8988T (cell line): ENCODE measurements at regions not wholly inside any gene's neighbourhood (a gene's known extent, or its start where the extent isn't known, plus 50 kb on each side); places are given as distances from the start of the nearest gene placed in this dataset.
"Not testable (repeated sequence)": the region's sequence is repeated elsewhere in the genome, so short reads cannot be mapped to it uniquely, and the experiment has no call there.

Source experiments
- DNase-seq: peaks from one replicate; pipeline ENCODE4 v3.0.0; 2011

DNA sequence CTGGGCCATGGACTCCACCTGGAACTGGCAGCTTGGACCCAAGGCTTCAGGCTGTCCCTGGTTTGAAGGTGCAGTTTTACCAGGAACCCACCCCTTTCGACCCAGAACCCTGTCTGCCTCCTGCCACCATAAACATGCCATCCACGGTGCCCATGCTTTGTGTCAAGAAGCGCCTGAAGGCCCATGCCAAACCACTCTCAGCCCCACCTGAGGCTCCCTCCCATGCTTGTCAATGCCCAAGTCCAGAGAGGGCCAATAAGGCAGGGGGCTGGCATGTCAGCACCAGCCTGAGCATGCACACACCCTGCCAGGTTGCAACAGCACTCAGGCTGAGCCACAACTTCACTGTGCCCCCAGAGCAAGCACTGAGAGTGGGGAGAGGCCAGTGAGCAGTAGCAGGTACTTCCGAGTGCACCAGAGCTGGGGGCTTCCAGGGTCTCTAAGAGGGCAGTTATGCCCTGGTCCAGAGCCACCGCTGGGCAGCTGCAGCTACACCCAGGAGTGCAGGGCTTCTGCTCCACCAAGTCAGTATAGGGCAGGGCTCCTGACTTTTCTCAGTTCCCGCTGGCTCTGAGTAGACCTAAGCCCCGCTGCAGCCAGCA, 1256.0 kb downstream of the AMY1C start:
- DNase-seq = no peak

DNA sequence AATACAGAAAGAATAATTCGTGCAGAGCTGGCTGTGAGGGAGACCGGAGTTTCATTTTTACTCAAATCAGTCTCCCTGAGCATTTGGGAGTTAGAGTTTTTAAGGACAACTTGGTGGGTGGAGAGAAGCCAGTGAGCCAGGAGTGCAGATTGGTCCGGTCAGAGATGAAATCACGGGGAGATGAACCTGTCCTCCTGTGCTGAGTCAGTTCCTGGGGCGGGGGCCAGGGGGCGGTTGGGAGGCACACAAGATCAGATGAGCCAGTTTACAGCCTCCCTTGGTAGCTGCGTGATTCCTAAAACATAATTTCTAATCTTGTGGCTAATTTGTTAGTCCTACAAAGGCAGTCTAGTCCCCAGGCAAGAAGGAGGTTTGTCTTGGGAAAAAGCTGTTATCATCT, 1267.9 kb downstream of the AMY1C start:
- DNase-seq = no peak

DNA sequence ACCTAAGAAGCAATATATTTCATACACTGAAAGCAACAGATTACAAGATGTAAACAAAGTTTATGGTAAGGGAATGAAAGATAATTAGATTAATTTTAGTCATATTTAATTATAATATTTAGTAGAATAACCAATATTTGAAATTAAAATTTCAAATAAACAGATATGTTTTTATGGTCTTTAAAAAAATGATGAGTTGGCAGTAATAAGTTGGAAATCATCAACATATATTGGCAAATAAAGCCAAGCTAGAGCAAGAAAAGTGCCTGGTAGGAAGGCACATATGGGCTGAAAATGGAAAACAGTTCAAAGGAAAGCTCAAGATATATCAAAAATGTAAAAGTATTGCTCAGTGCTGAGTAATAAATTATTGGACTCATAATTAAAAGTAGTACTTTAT, 1274.0 kb downstream of the AMY1C start:
- DNase-seq = no peak

DNA sequence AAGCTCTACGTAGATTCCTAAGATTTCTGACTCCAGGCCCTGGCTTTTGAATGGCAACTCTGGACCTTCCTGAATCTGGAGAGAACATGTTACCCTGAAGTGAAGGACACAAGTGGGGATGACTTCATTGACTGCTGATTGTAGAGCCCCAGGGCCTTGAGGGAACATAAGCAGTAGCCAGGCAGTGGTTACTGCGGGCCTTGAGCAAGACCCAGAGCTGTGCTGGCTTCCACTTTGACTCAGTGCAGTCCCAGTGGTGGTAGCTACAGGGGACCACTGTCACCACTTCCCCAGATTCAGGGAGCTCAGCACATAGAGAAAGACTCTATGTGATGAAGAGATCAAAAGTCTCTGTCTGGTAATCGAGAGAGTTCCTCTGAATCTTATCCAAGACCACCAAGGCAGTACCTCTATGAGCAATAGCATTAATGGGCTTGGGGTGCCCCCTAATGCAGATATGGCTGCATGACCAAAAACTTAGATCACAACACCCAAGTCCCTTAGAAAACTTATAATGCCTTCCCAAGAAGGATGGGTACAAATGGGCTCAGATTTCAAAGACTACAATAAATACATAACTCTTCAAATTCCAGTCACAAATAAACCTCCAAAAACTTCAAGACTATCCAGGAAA, 1278.3 kb downstream of the AMY1C start:
- no peak for DNase-seq

DNA sequence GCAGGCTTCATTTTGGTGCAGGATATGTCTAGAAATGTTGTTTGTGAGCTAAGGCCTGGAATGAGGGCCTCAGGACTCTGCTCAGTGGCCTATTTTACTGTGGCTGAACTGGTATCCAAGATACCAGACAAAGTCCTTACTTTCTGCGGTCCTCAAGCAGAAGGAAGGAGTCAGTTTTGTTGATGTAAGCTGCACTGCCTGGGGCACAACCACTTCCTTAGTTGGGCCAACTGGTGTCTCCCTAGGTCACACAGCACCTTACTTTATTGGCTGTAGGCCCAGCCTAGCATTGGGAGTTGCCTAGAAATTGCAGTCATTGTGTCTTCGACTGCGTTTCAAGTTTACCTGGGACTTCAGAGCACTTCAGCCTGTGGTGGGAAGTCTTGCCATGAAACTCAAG, 1322.7 kb downstream of the AMY1C start:
- DNase-seq = no peak

DNA sequence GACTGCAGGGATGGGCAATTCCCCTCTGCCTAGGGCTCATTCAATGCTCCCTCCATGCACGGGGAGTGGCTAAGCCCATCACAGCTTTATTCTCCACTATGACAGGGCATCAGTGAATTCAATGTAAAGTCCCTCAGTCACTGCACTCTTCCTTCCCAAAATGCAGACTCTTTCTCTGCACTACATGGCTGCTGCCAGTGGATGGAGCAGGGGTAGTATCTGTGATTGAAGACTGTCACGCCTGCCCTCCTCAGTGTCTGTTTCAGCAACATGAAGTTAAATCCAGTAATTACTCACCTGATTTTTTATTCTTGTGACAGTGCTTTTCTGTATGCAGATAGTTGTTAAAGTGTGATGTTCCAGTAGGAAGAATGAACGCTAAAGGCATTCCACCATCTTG, 1323.2 kb downstream of the AMY1C start:
- no peak for DNase-seq

DNA sequence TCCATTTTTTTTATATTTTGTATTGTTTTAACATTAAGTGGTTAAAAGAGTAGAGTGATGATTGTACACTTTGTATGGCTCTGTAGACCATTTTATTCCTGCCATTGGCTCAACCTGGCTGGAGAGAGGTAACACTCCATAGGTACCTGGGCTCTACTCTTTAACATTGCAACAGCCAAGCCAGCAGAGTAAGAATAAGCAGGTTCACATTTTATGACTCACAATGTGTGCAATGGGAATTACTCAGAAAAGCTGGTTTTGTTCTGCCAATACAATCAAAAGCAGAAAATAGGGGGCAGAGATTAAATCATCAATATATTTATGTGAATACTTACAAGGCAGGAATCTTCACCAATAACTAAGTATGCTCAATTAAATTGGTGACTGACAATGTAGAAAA, 1324.0 kb downstream of the AMY1C start:
- DNase-seq = no peak

DNA sequence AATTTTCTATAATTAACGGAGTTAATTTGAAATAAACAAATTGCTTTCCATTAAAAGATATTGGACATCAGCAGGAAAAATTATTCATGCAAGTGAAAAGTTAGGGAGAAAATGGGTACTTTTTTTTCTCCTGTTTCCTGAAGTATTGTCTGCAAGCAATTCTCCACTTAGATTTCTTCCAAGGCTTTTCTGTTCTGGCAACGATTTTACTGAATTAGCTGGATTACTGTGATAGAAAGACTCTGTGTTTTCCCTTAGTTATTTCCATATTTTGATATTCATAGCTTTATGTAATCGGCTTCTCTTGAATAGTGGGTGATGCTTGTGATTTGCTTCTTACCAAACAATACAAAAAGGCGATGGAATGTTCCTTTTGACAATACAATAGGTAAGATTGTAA, 1333.9 kb downstream of the AMY1C start:
- no peak for DNase-seq

DNA sequence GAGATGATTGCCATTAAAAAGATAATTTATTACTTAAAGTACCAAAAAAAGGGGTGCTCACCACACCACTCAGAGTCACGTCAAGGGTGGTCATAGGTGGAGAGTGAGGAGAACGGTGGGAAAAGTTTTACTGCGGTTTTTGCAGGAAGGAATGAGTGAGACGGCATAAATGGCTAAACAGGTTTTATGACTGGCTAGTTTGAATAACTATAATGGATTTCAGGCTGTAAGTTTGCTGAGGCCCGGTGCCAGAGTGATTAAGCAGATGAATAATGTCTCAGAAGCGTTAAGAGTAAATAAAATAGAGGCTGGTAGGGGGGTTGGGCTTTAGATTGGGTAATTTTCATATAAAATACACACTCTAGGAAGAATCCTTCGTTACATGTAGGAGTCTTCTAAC, 1337.8 kb downstream of the AMY1C start:
- DNase-seq = no peak

DNA sequence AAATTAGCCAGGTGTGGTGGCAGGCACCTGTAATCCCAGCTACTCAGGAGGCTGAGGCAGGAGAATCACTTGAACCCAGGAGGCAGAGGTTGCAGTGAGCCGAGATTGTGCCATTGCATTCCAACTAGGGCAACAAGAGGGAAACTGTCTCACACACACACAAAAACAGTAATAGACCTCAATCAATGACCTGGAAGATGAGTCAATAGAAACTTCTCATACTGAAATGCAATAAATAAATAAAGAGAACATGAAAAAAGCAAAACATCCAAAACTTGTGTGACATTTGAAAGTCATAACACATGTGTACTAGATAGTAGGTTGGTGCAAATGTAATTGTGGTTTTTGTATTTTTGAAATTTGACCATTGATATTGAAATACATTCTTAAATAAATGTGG, 1338.5 kb downstream of the AMY1C start:
- DNase-seq = no peak

DNA sequence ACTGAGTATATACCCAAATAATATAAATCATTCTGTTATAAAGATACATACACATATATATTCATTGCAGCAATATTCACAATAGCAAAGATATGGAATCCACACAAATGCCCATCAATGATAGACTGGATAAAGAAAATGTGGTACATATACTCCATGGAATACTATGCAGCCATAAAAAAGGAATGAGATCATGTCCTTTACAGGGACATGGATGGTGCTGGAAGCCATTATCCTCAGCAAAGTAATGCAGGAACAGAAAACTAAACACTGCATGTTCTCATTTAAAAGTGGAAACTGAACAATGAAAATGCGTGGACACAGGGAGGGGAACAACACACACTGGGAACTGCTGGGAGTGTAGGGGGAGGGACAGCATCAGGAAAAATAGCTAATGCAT, 1344.2 kb downstream of the AMY1C start:
- DNase-seq = not testable (repeated sequence)

DNA sequence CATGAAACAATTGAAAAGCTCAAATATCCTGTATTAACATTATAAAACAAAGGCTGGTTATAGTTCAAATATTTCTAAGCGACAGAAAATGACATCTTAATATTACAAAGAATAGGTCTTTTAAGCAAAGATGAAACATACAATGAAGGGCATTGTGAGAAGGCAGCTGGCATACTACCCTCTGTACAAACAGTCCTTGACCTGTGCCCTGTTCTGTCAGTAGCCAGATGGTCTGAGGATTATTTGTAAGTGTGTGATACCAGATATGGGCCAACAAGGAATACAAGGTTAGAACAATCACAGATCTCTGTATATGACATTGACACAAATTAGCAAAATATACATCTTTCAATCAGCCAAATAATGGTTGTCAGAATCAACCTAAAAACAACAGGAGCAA, 1350.4 kb downstream of the AMY1C start:
- DNase-seq = no peak

DNA sequence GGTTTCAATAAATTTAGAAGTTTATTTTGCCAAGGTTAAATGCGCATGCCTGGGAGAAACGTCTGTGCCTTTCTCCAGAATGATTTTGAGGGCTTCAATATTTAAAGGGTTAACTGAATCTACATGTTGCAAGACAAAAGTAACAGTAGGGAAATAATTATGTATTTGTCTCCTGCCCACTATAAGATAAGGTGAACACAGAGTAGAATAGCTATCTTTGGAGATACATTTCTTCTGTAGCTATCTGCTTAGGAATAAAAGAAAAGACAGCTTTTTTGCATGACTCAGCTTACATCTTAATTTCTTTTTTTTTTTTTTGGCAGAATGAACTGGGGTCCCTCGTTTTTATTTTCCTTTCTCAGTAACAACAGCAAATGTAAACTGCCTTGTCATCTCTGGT, 1351.6 kb downstream of the AMY1C start:
- DNase-seq = no peak

DNA sequence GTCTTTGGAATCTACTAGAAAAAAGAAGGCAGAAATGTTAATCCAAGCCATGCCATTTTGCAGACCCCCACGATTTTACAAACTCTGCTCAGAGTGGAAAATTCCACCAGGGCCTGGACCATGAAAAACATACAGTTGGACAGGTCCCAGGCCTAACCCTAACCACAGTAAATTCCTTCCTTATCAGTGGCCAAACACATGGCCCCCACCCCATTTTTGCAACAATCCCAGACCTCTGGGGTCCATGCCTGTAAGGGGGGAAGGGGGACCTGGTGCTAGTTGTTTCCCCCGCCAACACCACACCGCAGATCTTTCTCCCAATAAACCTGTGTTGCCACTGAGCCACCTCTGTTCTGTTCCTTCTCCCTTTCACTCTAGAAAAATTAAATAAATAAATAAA, 1352.7 kb downstream of the AMY1C start:
- DNase-seq = no peak

DNA sequence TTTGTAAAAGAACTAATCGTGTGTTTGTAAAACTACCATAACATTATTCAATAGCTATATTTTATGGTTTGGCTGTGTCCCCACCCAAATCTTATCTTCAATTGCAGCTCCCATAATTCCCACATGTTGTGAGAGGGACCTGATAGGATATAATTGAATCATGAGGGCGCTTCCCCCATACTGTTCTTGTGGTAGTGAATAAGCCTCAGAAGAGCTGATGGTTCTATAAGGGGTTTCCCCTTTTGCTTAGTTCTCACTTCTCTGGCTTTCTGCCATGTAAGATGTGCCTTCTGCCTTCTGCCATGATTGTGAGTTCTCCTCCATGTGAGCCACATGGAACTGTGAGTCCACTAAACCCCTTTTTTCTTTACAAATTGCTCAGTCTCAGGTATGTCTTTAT, 1372.3 kb downstream of the AMY1C start:
- DNase-seq = no peak

DNA sequence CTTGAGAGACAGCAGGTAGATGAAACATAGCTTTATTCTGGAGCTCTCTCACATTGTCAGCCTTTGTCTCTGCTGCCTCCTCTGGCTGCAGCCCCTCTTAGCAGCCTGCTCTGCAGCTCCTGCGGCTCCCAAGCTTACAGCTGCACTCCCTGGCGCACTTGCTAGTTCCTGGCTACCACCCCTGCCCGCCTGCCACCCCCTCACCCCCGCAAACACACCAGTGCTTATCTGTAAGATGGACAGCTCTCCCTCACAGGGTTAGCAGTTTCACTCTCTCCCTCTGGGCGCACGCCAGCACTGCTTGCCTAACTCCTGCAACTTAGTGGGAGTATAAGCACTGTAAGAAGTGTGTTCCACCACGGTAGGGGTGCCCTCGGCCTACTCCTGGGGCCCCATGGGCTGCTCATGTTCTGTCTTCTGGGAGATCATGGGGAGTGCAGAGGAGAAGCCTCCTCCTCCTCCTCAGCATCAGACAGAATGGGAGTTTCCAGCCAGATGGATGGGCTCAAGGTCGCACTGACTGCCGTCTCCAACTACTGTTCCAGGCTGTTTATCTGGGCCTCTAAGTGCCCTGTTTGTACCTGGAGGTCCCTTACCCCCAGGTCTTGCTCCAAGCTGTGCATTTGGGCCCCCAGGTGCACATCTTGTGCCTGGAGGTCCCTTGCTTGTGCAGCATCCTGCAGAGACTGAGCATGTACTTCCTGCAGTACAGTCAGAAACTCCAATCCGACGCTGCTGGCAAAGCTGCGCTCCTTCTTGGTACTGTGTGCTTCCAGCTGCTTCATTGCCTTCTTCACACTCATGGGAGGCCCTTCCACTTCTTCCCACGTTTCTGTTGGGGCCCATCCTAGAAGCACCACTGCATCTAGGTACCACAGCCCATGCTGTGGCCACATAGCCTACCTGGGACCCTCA, 1388.1 kb downstream of the AMY1C start:
- peak; percentile 14 for DNase-seq

DNA sequence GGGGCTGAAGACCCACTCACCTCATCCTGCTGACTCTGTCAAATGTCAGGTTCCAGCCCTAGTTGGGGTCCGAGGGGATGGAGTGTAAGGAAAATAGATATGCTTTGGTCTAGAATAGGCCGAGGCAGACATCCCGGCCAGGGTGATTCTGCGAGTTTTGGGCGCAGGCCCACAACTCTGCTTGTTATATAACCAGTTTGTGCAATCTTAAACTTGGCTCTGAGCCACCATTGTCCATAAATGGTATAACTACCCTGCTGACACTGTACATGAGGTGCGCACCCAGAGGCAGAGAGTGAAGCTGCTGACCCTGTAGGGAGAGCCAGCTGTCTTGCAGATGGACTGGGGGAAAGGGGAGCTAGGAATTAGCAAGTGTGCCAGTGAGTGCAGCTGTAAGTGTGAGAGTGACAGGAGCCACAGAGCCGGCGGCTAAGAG, 1388.8 kb downstream of the AMY1C start:
- DNase-seq = no peak

DNA sequence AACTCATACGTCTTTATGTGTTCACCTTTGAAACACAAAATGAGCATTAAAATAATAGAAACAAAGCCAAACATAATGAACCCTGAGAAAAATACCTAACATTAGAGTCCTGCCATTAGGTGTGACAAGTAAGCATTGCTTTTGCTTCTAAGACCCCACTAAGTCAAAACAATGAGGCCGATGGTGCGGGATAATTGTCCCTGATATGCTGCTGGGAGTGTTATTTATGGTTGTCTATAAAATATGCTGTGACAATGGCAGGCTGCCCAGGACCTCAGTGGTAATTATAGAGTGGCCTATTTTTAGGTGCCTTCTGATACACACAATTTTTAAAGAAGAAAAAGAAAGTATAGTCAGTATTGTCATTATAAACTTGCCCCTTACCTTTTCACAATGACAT, 1423.1 kb downstream of the AMY1C start:
- DNase-seq = no peak

DNA sequence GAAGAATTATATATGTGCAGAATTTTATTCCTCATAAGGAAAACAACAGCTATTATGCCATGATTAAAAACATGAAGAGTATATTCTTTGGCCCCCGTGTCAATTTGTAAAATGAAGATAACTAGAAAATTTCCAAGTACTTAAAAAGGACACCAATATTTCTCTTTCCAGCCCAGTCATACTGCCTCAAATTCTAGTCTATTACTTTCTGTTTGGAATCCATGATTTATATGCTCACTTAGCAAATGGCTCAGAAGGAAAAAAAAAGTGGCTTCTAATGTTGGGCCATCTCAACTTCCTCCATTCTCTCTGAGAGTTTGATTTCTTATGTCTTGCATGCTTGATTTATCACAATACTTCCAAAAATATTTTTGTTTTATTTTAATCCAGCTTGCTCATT, 1431.1 kb downstream of the AMY1C start:
- no peak for DNase-seq

DNA sequence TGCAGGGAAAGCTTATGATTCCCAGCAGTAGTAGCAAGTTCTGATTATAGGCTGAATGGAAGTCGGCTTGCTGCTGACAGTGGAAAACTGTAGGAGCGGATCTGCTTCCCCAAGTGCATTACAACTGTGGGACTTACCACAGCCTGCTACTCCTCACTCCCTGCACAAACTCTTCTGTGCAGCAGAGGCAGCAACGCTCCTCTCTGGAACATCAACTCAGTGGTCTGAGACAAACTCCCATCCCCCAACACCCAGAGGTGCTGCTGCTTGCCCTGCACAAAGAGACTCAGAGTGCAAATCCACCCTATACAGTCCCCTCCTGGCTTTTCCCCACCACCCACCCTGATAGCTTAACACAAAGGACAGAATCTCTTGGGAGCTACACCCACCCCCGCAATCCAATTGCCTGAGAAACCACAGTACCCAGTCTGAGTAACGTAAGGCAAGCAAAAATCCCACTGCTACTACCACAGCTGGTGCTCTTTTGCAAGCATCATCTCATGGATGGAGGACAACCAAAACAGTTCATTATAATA, 1455.2 kb downstream of the AMY1C start:
- no peak for DNase-seq

DNA sequence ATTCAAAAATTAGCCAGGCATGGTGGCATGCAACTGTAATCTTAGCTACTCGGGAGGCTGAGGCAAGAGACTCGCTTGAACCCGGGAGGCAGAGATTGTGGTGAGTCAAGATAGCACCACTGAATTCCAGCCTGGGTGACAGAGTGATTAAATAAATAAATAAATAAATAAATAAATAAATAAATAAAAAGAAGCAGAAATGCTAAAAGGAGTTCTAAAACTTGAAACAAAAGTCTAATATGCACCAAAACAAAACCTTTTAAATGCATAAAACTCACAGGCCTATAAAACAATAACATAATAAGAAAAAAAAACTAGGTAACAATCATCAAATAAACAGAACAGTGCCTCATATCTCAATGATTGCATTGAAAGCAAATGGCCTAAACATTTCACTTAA, 1458.9 kb downstream of the AMY1C start:
- DNase-seq = no peak

DNA sequence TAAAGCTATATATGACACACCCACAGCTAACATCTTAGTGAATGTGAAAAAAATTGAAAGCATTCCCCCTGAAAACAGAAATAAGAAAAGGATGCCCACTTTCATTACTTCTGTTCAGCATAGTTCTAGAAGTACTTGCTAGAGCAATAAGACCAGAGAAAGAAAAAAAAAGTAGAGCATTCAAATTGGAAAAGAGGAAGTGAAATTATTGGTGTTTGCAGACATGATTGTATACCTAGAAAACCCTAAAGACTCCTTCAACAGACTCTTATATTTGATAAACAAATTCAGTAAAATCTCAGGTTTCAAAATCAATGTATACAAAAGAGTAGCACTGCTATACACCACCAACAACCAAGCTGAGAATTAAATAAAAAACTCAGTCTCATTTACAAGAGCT, 1461.0 kb downstream of the AMY1C start:
- DNase-seq = no peak

DNA sequence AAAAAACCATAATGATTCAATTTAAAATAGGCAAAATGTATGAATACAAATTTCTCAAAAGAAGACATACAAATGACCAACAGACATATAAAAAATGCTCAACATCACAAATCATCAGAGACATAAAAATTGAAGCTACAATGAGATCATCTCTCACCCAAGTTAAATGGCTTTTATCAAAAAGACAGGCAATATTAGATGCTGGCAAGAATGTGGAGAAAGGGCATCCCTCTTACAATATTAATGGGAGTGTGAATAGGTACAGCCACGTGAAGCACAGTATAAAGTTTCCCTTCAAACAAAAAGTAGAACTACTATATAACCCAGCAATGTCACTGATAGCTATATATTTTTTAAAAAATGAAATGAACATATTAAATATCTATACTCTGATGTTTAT, 1481.7 kb downstream of the AMY1C start:
- no peak for DNase-seq

DNA sequence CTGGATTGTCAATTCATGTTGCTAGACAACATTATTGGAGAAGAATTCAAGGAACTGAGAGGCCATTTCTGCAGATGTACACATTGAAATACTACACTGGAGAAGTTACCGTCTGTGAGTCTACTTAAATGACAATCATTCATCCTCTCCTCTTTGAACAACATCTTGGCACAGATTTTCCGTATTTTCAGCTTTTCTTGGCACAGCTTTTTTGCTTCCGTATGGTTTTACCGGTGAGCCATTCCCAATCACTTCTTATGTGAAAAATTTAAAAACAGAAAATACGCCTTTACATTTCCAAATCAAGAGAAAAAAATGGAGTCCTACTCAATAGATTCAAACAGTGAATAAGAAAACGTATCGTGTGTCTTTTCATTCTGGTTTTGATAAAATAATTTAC, 1493.7 kb downstream of the AMY1C start:
- DNase-seq = no peak
